Endodermal cell (in vitro differentiated cells): ENCODE measurements at regions not wholly inside any gene's neighbourhood (a gene's known extent, or its start where the extent isn't known, plus 50 kb on each side); places are given as distances from the start of the nearest gene placed in this dataset.

ENCODE experiments used
- DNase-seq: peaks from one replicate; pipeline ENCODE4 v3.0.0-alpha.2; 2017
- H3K27ac ChIP-seq: 2 replicates; pipeline ENCODE4 v1.5.1; 2013; ENCODE audit warnings: mild to moderate bottlenecking, low read depth, low read length, moderate library complexity
- H3K27me3 ChIP-seq: 2 replicates; pipeline ENCODE4 v1.6.1; 2013; ENCODE audit warnings: mild to moderate bottlenecking, low read length, moderate library complexity; ENCODE audit not compliant: insufficient read depth, control insufficient read depth, poor library complexity, severe bottlenecking
- H3K36me3 ChIP-seq: 2 replicates; pipeline ENCODE4 v1.7.0; 2013; ENCODE audit warnings: mild to moderate bottlenecking, low read length, moderate library complexity; ENCODE audit not compliant: control insufficient read depth, insufficient read depth
- H3K4me1 ChIP-seq: one replicate; pipeline ENCODE4 v1.7.0; 2013; ENCODE audit warnings: low read length; ENCODE audit not compliant: control insufficient read depth, insufficient read depth
- H3K4me3 ChIP-seq: 2 replicates; pipeline ENCODE4 v1.5.1; 2013; ENCODE audit warnings: mild to moderate bottlenecking, low read length, moderate library complexity
- H3K9ac ChIP-seq: 2 replicates; pipeline ENCODE4 v1.6.1; 2013; ENCODE audit warnings: mild to moderate bottlenecking, low read length, moderate library complexity; ENCODE audit not compliant: poor library complexity, severe bottlenecking; ENCODE audit errors: extremely low read depth
- H3K9me3 ChIP-seq: 2 replicates; pipeline ENCODE4 v1.6.1; 2013; ENCODE audit warnings: mild to moderate bottlenecking, low read length, moderate library complexity; ENCODE audit not compliant: control insufficient read depth
- H3K27ac Mint-ChIP-seq: 2 replicates; pipeline ENCODE4 v1.8.0; 2020; ENCODE audit warnings: mixed read lengths
- H3K27me3 Mint-ChIP-seq: 2 replicates; pipeline ENCODE4 v1.8.0; 2021; ENCODE audit warnings: mild to moderate bottlenecking, mixed read lengths; ENCODE audit not compliant: insufficient read depth
- H3K36me3 Mint-ChIP-seq: 2 replicates; pipeline ENCODE4 v1.8.0; 2020; ENCODE audit warnings: low read depth, mixed read lengths
- H3K4me1 Mint-ChIP-seq: 2 replicates; pipeline ENCODE4 v1.8.0; 2020; ENCODE audit warnings: mixed read lengths
- H3K4me3 Mint-ChIP-seq: 2 replicates; pipeline ENCODE4 v1.8.0; 2020; ENCODE audit warnings: mild to moderate bottlenecking, moderate library complexity, mixed read lengths
- H3K9me3 Mint-ChIP-seq: 2 replicates; pipeline ENCODE4 v1.8.0; 2020; ENCODE audit warnings: mild to moderate bottlenecking, mixed read lengths
- WGBS, 2 experiments: methylation state at CpG; one replicate each; pipeline versions ENCODE4 v1.1.5 to v1.1.7; 2013; ENCODE audit warnings: missing lambda C conversion rate in 2 of 2, mixed read lengths in 1 of 2; ENCODE audit not compliant: insufficient coverage in 1 of 2, insufficient read length in 1 of 2; 5-methylcytosine and 5-hydroxymethylcytosine counted together
- TF ChIP-seq, protein P1 (sequence below): fragments of 200-600 bp; sonication (generic); conservative IDR thresholded peaks from 2 replicates; pipeline ENCODE4 v1.5.0; 2021; ENCODE audit warnings: antibody characterized with exemption, mild to moderate bottlenecking

DNA sequence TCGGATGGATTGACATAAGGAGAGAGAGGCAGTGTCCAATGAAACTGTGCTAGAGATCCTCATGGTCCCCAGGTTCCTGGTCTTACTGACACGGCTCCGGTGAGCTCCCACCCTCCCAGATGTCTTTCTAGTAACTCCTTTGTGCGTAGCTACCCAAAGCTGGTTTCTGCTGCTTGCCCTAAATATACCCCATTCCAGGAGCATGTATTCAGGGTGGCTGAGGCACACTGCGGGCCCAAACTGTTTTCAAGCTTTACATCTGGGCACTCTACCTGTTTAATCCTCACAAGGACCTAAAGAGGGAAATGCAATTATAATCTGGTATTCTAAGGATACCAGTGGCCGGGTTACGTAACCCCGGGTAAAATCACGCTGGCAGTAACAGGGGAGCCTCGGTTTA, 161.2 kb upstream of the NSMCE3 start:
- Mint-ChIP-seq H3K27ac (no peak overlapping the region), H3K4me1 (no peaks in the 10 kb centered on the region), H3K9me3 (peaks cover 9% of the 10 kb centered on the region), H3K36me3 (no peaks in the 10 kb centered on the region), H3K27me3 (no peaks in the 10 kb centered on the region), H3K4me3 (no peak overlapping the region)
- H3K4me1 ChIP-seq = no peaks in the 10 kb centered on the region
- no peak overlapping the region for H3K9ac ChIP-seq
- TF ChIP-seq, protein P1, sequence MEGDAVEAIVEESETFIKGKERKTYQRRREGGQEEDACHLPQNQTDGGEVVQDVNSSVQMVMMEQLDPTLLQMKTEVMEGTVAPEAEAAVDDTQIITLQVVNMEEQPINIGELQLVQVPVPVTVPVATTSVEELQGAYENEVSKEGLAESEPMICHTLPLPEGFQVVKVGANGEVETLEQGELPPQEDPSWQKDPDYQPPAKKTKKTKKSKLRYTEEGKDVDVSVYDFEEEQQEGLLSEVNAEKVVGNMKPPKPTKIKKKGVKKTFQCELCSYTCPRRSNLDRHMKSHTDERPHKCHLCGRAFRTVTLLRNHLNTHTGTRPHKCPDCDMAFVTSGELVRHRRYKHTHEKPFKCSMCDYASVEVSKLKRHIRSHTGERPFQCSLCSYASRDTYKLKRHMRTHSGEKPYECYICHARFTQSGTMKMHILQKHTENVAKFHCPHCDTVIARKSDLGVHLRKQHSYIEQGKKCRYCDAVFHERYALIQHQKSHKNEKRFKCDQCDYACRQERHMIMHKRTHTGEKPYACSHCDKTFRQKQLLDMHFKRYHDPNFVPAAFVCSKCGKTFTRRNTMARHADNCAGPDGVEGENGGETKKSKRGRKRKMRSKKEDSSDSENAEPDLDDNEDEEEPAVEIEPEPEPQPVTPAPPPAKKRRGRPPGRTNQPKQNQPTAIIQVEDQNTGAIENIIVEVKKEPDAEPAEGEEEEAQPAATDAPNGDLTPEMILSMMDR = no peak
- no peaks in the 10 kb centered on the region for H3K36me3 ChIP-seq
- 94 to 97% methylated on average over 4 to 10 of the region's 10 CpGs for WGBS, 2 experiments
- H3K27ac ChIP-seq = no peak overlapping the region
- H3K9me3 ChIP-seq = peaks cover 5% of the 10 kb centered on the region
- no peak overlapping the region for H3K4me3 ChIP-seq
- no peaks in the 10 kb centered on the region for H3K27me3 ChIP-seq
- DNase-seq = no peak

DNA sequence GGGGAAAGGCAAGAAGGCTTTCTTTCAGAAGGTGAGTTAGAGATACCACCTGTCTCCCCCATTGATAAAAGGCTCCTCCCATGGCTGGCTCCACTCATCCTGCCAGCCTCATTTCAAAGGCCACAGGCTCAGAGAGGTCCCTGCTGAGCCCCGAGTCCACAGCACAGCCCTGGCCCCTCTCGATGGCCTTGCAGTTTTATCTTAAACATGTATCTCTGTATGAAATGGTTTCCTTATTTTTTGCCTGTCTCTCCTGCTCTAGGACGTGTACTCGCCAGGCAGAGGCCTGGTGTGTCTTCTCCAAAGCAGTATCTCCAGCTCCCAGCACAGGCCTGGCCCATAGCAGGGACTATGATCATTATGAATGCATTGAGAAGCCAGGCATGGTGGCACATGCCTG, 160.5 kb upstream of the NSMCE3 start:
- no peak overlapping the region for H3K27ac Mint-ChIP-seq

DNA sequence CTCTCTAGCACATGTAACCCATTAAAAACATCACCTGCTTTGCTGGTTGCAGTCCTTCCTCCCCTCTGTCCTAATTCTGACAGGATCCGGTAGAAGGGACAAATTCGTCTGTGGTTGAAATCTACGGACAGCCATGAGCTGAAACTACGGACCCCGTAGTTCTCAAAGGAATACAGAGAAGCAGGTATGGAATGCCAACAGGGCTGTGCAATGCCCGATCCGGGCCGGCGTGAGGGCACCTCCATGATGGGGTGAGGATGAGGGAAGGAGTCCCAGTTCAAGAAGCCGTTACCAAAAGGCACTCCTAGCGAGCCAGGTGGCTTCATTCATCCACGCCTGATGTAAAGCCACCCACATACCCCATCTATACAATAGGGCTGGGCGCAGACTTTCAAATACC, 160.0 kb upstream of the NSMCE3 start:
- Histone ChIP-seq H3K4me3 (no peak overlapping the region), H3K36me3 (no peaks in the 10 kb centered on the region), H3K9ac (no peak overlapping the region), H3K27ac (no peak overlapping the region), H3K4me1 (no peaks in the 10 kb centered on the region), H3K9me3 (peaks cover 5% of the 10 kb centered on the region), H3K27me3 (no peaks in the 10 kb centered on the region)
- TF ChIP-seq, protein P1 = no peak
- no peaks in the 10 kb centered on the region for H3K4me1 Mint-ChIP-seq
- peaks cover 16% of the 10 kb centered on the region for H3K9me3 Mint-ChIP-seq
- H3K36me3 Mint-ChIP-seq = no peaks in the 10 kb centered on the region
- no peaks in the 10 kb centered on the region for H3K27me3 Mint-ChIP-seq
- H3K4me3 Mint-ChIP-seq = no peak overlapping the region
- no peak for DNase-seq
- 88 to 98% methylated on average over 6 to 13 of the region's 13 CpGs for WGBS, 2 experiments
- H3K27ac Mint-ChIP-seq = no peak overlapping the region

More for the DNA sequence above, 160.5 kb upstream of the NSMCE3 start:
- H3K9me3 ChIP-seq = peaks cover 5% of the 10 kb centered on the region
- no peaks in the 10 kb centered on the region for H3K27me3 Mint-ChIP-seq
- no peaks in the 10 kb centered on the region for H3K4me1 ChIP-seq
- WGBS, 2 experiments = 89 to 92% methylated on average over 3 to 4 of the region's 4 CpGs
- no peaks in the 10 kb centered on the region for H3K36me3 Mint-ChIP-seq
- H3K9ac ChIP-seq = no peak overlapping the region
- H3K4me1 Mint-ChIP-seq = no peaks in the 10 kb centered on the region
- no peak overlapping the region for H3K27ac ChIP-seq
- TF ChIP-seq, protein P1 = no peak
- H3K9me3 Mint-ChIP-seq = peaks cover 12% of the 10 kb centered on the region
- H3K36me3 ChIP-seq = no peaks in the 10 kb centered on the region
- H3K4me3 ChIP-seq = no peak overlapping the region
- no peak overlapping the region for H3K4me3 Mint-ChIP-seq
- H3K27me3 ChIP-seq = no peaks in the 10 kb centered on the region
- no peak for DNase-seq
